Transverse colon (tissue), 4 donors: ENCODE measurements at regions not wholly inside any gene's neighbourhood (a gene's known extent, or its start where the extent isn't known, plus 50 kb on each side); places are given as distances from the start of the nearest gene placed in this dataset.

Source experiments
- DNase-seq: peaks from one replicate; pipeline ENCODE4 v3.0.0-alpha.2; 2019
- H3K27ac ChIP-seq, 4 donors: fragments of 200-600 bp; sonication (generic); 2 replicates each; pipeline ENCODE4 v1.5.1; 2016 to 2018; ENCODE audit warnings: inconsistent platforms in 4 of 4
- H3K27me3 ChIP-seq: fragments of 200-600 bp; sonication (generic); 2 replicates; pipeline ENCODE4 v1.5.1; 2017; ENCODE audit warnings: inconsistent platforms
- H3K36me3 ChIP-seq, 4 donors: fragments of 200-600 bp; sonication (generic); 2 replicates each; pipeline ENCODE4 v1.5.1; 2017 to 2019; ENCODE audit warnings: inconsistent platforms in 4 of 4
- H3K4me1 ChIP-seq, 4 donors: fragments of 200-600 bp; sonication (generic); 2 replicates each; pipeline ENCODE4 v1.5.1; 2017 to 2020; ENCODE audit warnings: inconsistent platforms in 4 of 4
- H3K4me3 ChIP-seq, 4 donors: fragments of 200-600 bp; sonication (generic); 1 replicate in 1 of 4; 2 replicates in 3 of 4; pipeline versions ENCODE4 v1.5.1 to v1.6.1; 2017 to 2019; ENCODE audit warnings: inconsistent platforms in 4 of 4
- H3K9me3 ChIP-seq, 2 donors: fragments of 200-600 bp; sonication (generic); 2 replicates each; pipeline ENCODE4 v1.5.1; 2017 to 2019; ENCODE audit warnings: inconsistent platforms in 2 of 2
- EP300 ChIP-seq: sonication (generic); formaldehyde crosslinking; IDR thresholded peaks from one replicate; pipeline ENCODE4 v1.6.1; 2017; ENCODE audit warnings: antibody characterized with exemption, low read depth
- POLR2A ChIP-seq: fragments of 450-650 bp; IDR thresholded peaks from one replicate; pipeline ENCODE4 v1.6.1; 2016; ENCODE audit warnings: antibody characterized with exemption, mild to moderate bottlenecking, moderate library complexity
- POLR2AphosphoS5 ChIP-seq, 3 donors: sonication (generic); formaldehyde crosslinking; IDR thresholded peaks; one replicate each; pipeline ENCODE4 v1.6.1; 2016; ENCODE audit warnings: antibody characterized with exemption in 3 of 3
- WGBS, 2 donors: methylation state at CpG; one replicate each; pipeline ENCODE4 v1.1.5; 2018; ENCODE audit warnings: low coverage in 1 of 2; 5-methylcytosine and 5-hydroxymethylcytosine counted together
- in situ Hi-C, 4 donors: fragments of 200-750 bp; cut with MboI; loops; one replicate each; pipeline versions ENCODE4 v1.15.0 to v1.15.1; 2017; ENCODE audit warnings: low sequenced_read_pairs in 3 of 4, low pct_ligation_motif_present in 1 of 4, low pct_unique_long_range_greater_than_20kb in 1 of 4
- intact Hi-C: fragments of 100-400 bp; cut with DNase I; formaldehyde crosslinking; loops from one replicate; pipeline ENCODE4 v1.15.1; 2023; ENCODE audit warnings: low total_unique reads
- TF ChIP-seq, protein P1 (sequence below), 5 experiments: fragments of 200-600 bp in 3 of 5; fragments of 450-650 bp in 2 of 5; sonication (generic) in 3 of 5; IDR thresholded peaks; 1 replicate in 2 of 5; 2 replicates in 3 of 5; pipeline ENCODE4 v1.5.1; 2016 to 2017; ENCODE audit warnings: antibody characterized with exemption in 5 of 5, inconsistent platforms in 3 of 5, mild to moderate bottlenecking in 2 of 5, moderate library complexity in 1 of 5

DNA sequence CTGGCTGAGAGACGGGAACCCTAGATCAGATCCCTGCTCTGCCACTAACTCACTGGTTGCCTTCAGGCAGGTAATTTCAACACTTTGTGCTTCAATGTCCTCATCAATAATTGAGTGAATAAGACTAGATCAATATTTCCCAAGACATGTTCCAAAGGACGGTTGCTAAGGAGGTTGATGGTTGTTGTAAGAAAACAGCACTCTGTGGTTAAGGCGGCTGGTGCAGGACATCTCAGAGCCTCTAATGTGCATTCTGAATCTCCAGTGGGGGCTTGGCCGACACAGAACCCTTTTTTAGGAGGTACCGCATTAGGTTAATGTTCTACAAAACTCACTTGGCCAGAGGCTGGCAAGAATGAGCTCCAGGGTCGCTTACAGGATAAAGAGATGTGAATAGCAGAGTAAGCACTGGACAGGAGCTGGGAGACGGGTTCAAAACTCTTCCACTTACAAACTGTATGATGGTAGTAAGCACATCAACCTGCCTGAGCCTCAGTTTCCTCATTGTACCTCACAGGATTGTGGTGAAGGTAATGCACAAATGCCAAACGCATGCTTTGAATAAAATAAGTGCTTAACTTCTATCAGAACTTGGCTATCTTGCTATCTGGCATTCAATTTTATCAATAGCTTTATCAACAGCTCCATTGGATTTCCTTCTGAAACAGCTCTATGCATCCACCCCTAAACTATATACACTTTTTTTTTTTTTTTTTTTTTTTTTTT is 136.9 kb upstream of the PARP11 start:
- intact Hi-C loops (no loop called here), in situ Hi-C loops (no loop called here)
- no peak for TF ChIP-seq EP300
- TF ChIP-seq, protein P1, sequence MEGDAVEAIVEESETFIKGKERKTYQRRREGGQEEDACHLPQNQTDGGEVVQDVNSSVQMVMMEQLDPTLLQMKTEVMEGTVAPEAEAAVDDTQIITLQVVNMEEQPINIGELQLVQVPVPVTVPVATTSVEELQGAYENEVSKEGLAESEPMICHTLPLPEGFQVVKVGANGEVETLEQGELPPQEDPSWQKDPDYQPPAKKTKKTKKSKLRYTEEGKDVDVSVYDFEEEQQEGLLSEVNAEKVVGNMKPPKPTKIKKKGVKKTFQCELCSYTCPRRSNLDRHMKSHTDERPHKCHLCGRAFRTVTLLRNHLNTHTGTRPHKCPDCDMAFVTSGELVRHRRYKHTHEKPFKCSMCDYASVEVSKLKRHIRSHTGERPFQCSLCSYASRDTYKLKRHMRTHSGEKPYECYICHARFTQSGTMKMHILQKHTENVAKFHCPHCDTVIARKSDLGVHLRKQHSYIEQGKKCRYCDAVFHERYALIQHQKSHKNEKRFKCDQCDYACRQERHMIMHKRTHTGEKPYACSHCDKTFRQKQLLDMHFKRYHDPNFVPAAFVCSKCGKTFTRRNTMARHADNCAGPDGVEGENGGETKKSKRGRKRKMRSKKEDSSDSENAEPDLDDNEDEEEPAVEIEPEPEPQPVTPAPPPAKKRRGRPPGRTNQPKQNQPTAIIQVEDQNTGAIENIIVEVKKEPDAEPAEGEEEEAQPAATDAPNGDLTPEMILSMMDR (IDR thresholded peaks at IDR 0.05): no peak
- no peak for TF ChIP-seq POLR2AphosphoS5 (IDR thresholded peaks at IDR 0.05)
- TF ChIP-seq POLR2A: no peak
- Histone ChIP-seq H3K27ac (no peak overlapping the region), H3K9me3 (no peaks in the 10 kb centered on the region), H3K4me3 (no peak overlapping the region), H3K27me3 (no peaks in the 10 kb centered on the region), H3K36me3 (no peaks in the 10 kb centered on the region), H3K4me1 (peaks cover 0 to 11% (median 3%) of the 10 kb centered on the region in 4 donors)
- no peak for DNase-seq
- WGBS, 2 donors: 81 to 89% methylated on average over 6 to 8 of the region's 8 CpGs

DNA sequence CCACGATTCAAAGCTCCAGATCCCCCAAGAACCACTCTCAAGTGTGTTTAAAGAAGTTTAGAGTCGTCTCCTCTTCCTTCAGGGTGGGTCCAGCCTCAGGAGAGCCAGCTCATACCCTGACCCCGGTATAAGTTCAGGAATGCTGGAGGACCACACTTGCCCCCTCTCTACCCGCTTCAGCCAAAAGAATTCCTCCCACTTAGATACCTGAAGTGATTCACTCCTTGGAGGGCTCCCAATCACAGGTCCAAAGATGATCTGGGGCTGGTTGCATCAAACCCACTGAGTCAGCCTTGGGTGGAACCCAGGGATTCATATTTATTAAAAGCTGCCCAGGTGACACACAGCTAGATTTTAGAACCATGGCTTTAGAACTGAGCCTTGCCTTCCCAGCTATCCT is 133.5 kb upstream of the PARP11 start:
- in situ Hi-C loops: no loop called here
- Histone ChIP-seq H3K4me1 (no peaks in the 10 kb centered on the region), H3K9me3 (no peaks in the 10 kb centered on the region), H3K27me3 (no peaks in the 10 kb centered on the region), H3K27ac (no peak overlapping the region), H3K4me3 (no peak overlapping the region), H3K36me3 (no peaks in the 10 kb centered on the region)
- WGBS, 2 donors: 76% methylated on average over 4 of the region's 4 CpGs; no CpG with 5 or more reads in 1 of the 2 donors
- no peak for DNase-seq
- intact Hi-C loops: no loop called here
- TF ChIP-seq, protein P1 (IDR thresholded peaks at IDR 0.05): no peak
- no peak for TF ChIP-seq POLR2A
- TF ChIP-seq EP300: no peak
- no peak for TF ChIP-seq POLR2AphosphoS5 (IDR thresholded peaks at IDR 0.05)

DNA sequence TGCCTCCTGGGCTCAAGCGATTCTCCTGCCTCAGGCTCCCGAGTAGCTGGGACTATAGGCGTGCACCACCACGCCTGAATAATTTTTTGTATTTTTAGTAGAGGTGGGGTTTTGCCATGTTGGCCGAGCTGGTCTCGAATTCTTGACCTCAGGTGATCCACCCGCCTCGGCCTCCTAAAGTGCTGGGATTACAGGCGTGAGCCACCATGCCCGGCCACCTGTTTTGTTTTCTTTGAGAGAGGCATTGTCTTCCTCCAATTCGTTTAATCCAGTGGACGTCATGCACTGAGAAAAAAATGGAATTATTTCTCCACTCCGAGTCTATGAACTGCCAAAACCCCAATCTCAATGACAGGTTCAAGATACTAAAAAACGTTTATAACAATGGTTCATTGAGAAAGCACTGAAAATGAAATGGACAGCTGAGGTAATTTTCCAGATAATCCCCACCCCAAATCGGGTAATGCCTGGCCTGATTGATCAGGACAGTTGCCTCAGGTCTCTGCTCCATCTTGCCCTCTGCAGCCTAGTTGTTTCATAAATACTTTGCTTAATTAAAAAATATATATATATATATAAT is 132.7 kb upstream of the PARP11 start:
- Histone ChIP-seq H3K4me3 (no peak overlapping the region), H3K36me3 (no peaks in the 10 kb centered on the region), H3K4me1 (no peaks in the 10 kb centered on the region), H3K27ac (no peak overlapping the region), H3K9me3 (no peaks in the 10 kb centered on the region), H3K27me3 (no peaks in the 10 kb centered on the region)
- no peak for DNase-seq
- intact Hi-C loops (no loop called here), in situ Hi-C loops (no loop called here)
- 84 to 91% methylated on average over 10 to 15 of the region's 15 CpGs for WGBS, 2 donors
- TF ChIP-seq, protein P1 (IDR thresholded peaks at IDR 0.05): no peak
- TF ChIP-seq POLR2AphosphoS5 (IDR thresholded peaks at IDR 0.05) (no peak), POLR2A (no peak), EP300 (no peak)

DNA sequence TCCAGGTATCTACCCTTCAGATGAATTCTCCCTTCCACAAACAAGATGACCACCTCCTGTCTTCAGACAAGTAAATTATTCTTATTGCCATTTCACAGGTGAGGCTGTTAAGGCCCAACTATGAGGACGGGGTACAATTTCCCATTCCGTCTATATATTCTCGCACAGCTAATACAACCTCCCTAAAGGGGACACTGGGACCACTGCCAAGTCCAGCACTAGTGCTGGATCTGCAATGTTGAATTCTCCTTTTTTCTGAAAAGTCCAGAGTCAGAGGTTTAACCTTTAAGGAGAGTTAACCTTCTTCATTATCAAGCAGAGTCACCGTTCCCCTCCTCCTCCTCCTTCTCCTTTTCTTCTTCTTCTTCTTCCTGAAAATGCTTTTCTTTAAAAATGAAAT is 130.4 kb upstream of the PARP11 start:
- no peak overlapping the region for H3K27ac ChIP-seq
- WGBS, 2 donors: 84 to 87% methylated on average over 3 to 4 of the region's 4 CpGs
- H3K4me1 ChIP-seq: no peaks in the 10 kb centered on the region

More for the DNA sequence above, 130.4 kb upstream of the PARP11 start:
- no peak for DNase-seq
- intact Hi-C loops: no loop called here
- Histone ChIP-seq H3K36me3 (no peaks in the 10 kb centered on the region), H3K4me3 (no peak overlapping the region), H3K27me3 (no peaks in the 10 kb centered on the region), H3K9me3 (no peaks in the 10 kb centered on the region)
- in situ Hi-C loops: no loop called here
- TF ChIP-seq POLR2AphosphoS5 (IDR thresholded peaks at IDR 0.05): no peak
- TF ChIP-seq EP300: no peak
- TF ChIP-seq, protein P1 (IDR thresholded peaks at IDR 0.05): no peak
- no peak for TF ChIP-seq POLR2A
